ENCODE measurements at regions not wholly inside any gene's neighbourhood (a gene's known extent, or its start where the extent isn't known, plus 50 kb on each side); places are given as distances from the start of the nearest gene placed in this dataset.

DNA sequence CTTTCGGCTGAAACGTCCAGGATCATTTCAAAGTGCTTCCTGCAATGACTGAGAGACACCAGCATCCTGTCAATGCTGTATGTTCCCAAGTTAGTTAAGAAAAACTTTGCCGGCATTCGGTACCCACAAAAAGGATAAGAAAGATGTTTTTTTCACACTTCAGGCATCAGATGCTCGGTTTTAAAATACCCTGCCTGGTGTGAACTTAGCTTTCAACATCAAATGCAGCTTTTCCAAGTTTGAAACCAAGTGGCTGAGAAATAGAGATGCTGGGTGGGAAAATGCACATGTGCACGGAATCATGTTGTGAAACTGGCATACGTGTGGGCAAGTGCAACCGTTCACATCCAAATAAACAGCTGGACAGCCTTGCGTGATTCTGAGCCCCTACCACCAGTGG, 254.9 kb upstream of the IGF1R start:
- no peaks in the 10 kb centered on the region for H3K36me3 ChIP-seq (ENCODE audit: control insufficient read depth in 1 of 2, insufficient read depth in 2 of 2, low read length in 2 of 2)
- H3K4me3 ChIP-seq (ENCODE audit: low read depth in 1 of 2, low read length in 2 of 2) = no peak overlapping the region
- H3K9me3 ChIP-seq (ENCODE audit: control insufficient read depth in 1 of 2, low read length in 2 of 2) = no peaks in the 10 kb centered on the region
- no peaks in the 10 kb centered on the region for H3K27me3 ChIP-seq (ENCODE audit: low read depth, low read length)
- H3K27ac ChIP-seq (ENCODE audit: low read length) = no peak overlapping the region
- no peaks in the 10 kb centered on the region for H3K4me1 ChIP-seq (ENCODE audit: control insufficient read depth in 1 of 2, insufficient read depth in 2 of 2, low read length in 2 of 2)

DNA sequence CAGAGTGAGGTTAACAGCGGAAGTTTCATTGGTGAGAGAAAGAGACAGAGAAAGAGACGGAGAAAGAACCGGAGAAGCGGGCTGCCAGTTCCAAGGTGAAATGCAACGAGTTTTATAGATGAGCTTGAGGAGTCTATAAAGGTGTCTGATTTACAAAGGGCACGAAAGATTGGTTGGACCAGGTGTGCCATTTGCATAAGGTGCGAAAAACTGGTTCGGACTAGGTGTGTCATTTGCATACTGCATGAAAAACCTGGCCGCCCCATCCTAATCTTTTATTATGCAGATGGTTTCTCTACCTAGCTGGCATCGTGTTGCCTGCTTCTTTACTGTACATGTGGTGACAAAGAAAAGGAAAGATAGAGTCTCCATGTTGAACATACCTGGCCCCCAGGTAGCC, 253.8 kb upstream of the IGF1R start:
- H3K36me3 ChIP-seq (ENCODE audit: control insufficient read depth in 1 of 2, insufficient read depth in 2 of 2, low read length in 2 of 2) = no peaks in the 10 kb centered on the region
- no peaks in the 10 kb centered on the region for H3K9me3 ChIP-seq (ENCODE audit: control insufficient read depth in 1 of 2, low read length in 2 of 2)
- H3K4me3 ChIP-seq (ENCODE audit: low read depth in 1 of 2, low read length in 2 of 2) = no peak overlapping the region
- H3K27me3 ChIP-seq (ENCODE audit: low read depth, low read length) = no peaks in the 10 kb centered on the region
- no peaks in the 10 kb centered on the region for H3K4me1 ChIP-seq (ENCODE audit: control insufficient read depth in 1 of 2, insufficient read depth in 2 of 2, low read length in 2 of 2)
- no peak overlapping the region for H3K27ac ChIP-seq (ENCODE audit: low read length)

DNA sequence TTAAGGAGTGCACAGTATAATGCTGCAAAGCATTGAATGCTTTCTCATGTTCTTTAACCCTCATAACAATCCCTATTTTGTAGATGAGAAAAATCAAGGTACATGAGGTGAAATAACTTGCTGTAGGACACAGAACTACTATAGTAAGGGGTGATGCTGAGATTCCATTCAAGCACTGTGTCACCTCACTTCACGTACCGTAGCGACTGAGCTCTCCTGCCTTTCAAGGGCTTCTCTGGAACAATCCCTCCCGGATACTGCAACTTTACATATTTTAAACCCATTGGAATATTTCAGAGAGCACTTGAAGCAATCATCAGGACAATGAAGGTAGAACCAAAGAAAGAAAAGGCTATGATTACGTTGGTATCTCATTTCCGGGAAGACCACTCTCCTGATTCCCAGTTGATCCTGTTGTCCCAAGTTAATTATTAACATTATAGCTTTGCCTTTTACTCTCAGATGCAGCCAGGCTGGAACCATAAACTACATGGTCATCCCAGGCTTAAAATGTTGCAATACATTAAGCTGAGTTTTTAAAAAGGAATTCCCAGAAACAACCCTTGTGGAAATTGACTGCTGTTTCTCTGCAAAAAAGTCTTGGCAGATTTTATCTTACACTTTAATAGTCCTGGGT, 252.2 kb upstream of the IGF1R start:
- Histone ChIP-seq H3K36me3 (ENCODE audit: control insufficient read depth in 1 of 2, insufficient read depth in 2 of 2, low read length in 2 of 2) (no peaks in the 10 kb centered on the region), H3K27ac (ENCODE audit: low read length) (no peak overlapping the region), H3K4me3 (ENCODE audit: low read depth in 1 of 2, low read length in 2 of 2) (no peak overlapping the region), H3K27me3 (ENCODE audit: low read depth, low read length) (no peaks in the 10 kb centered on the region), H3K4me1 (ENCODE audit: control insufficient read depth in 1 of 2, insufficient read depth in 2 of 2, low read length in 2 of 2) (no peaks in the 10 kb centered on the region), H3K9me3 (ENCODE audit: control insufficient read depth in 1 of 2, low read length in 2 of 2) (no peaks in the 10 kb centered on the region)

DNA sequence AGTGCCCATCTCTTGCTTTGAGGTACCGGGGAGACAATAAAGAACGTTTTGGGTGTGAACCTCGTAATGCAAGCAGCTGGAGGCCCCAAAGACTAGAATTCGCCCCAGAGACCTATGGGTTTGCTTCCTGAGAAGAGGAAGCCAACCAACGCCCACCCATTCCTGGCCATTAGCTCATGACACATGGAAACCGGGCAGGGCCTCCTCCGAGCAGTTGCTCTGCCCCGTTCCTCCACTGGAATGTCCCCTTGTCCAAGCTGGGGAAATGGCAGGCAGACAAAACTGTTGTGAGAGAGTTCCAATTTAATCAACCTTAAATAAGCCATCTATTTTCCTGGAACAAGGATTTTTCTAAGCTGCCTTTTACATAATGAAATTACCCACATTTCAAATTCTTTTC, 250.9 kb upstream of the IGF1R start:
- Histone ChIP-seq H3K36me3 (ENCODE audit: control insufficient read depth in 1 of 2, insufficient read depth in 2 of 2, low read length in 2 of 2) (no peaks in the 10 kb centered on the region), H3K27ac (ENCODE audit: low read length) (no peak overlapping the region), H3K27me3 (ENCODE audit: low read depth, low read length) (no peaks in the 10 kb centered on the region), H3K9me3 (ENCODE audit: control insufficient read depth in 1 of 2, low read length in 2 of 2) (no peaks in the 10 kb centered on the region), H3K4me3 (ENCODE audit: low read depth in 1 of 2, low read length in 2 of 2) (no peak overlapping the region), H3K4me1 (ENCODE audit: control insufficient read depth in 1 of 2, insufficient read depth in 2 of 2, low read length in 2 of 2) (no peaks in the 10 kb centered on the region)

DNA sequence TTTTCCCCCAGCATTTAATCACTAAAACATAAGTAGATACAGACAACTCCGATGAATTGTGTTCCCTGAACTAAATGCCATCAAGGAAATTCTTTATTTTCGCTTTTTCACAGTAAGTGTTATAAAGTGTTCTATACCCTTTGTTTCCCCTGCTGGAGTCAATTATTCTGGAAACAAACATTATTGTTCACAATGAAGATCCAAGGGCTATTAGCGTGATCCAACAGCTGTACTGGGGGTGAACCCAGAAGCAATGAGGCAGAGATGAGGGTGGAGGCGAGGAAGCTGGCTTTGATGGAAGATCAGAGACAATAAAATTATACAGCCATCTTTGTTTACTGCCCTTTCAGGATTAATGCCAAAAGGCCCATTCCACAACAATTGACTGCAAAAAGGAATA, 250.3 kb upstream of the IGF1R start:
- H3K4me3 ChIP-seq (ENCODE audit: low read depth in 1 of 2, low read length in 2 of 2) = no peak overlapping the region
- no peaks in the 10 kb centered on the region for H3K4me1 ChIP-seq (ENCODE audit: control insufficient read depth in 1 of 2, insufficient read depth in 2 of 2, low read length in 2 of 2)
- no peaks in the 10 kb centered on the region for H3K36me3 ChIP-seq (ENCODE audit: control insufficient read depth in 1 of 2, insufficient read depth in 2 of 2, low read length in 2 of 2)
- no peaks in the 10 kb centered on the region for H3K9me3 ChIP-seq (ENCODE audit: control insufficient read depth in 1 of 2, low read length in 2 of 2)
- no peak overlapping the region for H3K27ac ChIP-seq (ENCODE audit: low read length)
- no peaks in the 10 kb centered on the region for H3K27me3 ChIP-seq (ENCODE audit: low read depth, low read length)

DNA sequence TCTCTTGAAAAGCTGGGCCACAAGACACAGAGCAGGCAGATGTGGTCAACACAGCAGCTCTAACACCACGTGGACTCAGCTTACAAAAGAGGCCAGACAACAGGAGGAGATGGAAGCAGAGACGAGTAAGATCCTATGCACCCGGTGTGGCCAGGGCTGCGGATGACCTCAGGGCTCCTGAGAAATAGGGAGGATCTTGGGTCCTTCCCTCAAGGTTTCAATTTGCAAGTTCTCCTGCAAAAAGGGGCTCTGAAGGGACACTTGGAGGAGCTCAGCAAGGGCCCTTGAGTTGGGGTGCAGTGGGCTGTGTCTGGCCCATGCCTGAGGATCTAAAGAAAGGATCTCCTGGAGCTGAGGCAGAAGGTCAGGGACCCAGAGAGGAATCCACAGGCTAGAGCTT, 249.5 kb upstream of the IGF1R start:
- Histone ChIP-seq H3K9me3 (ENCODE audit: control insufficient read depth in 1 of 2, low read length in 2 of 2) (no peaks in the 10 kb centered on the region), H3K27me3 (ENCODE audit: low read depth, low read length) (no peaks in the 10 kb centered on the region), H3K4me3 (ENCODE audit: low read depth in 1 of 2, low read length in 2 of 2) (no peak overlapping the region), H3K36me3 (ENCODE audit: control insufficient read depth in 1 of 2, insufficient read depth in 2 of 2, low read length in 2 of 2) (no peaks in the 10 kb centered on the region), H3K27ac (ENCODE audit: low read length) (no peak overlapping the region), H3K4me1 (ENCODE audit: control insufficient read depth in 1 of 2, insufficient read depth in 2 of 2, low read length in 2 of 2) (no peaks in the 10 kb centered on the region)

DNA sequence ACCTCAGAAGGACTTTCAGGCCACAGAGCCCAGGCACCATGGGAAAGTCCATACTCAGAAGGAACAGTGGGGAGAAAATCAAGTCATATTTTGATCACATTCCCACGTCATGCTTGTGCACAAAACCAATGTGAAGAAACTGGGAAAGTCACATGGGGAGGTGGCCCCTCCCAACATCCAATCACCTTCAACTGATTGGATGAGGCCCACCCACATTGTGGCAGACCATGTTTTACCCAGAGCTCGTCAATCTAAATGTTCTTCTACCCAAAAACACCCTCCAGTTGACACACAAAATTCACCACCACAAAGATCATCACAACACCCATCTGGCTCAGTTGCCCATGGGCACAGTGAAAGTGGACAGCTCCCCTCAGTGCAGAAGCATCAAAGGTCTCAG, 248.2 kb upstream of the IGF1R start:
- Histone ChIP-seq H3K27me3 (ENCODE audit: low read depth, low read length) (no peaks in the 10 kb centered on the region), H3K27ac (ENCODE audit: low read length) (no peak overlapping the region), H3K36me3 (ENCODE audit: control insufficient read depth in 1 of 2, insufficient read depth in 2 of 2, low read length in 2 of 2) (no peaks in the 10 kb centered on the region), H3K4me3 (ENCODE audit: low read depth in 1 of 2, low read length in 2 of 2) (no peak overlapping the region), H3K9me3 (ENCODE audit: control insufficient read depth in 1 of 2, low read length in 2 of 2) (no peaks in the 10 kb centered on the region), H3K4me1 (ENCODE audit: control insufficient read depth in 1 of 2, insufficient read depth in 2 of 2, low read length in 2 of 2) (no peaks in the 10 kb centered on the region)

DNA sequence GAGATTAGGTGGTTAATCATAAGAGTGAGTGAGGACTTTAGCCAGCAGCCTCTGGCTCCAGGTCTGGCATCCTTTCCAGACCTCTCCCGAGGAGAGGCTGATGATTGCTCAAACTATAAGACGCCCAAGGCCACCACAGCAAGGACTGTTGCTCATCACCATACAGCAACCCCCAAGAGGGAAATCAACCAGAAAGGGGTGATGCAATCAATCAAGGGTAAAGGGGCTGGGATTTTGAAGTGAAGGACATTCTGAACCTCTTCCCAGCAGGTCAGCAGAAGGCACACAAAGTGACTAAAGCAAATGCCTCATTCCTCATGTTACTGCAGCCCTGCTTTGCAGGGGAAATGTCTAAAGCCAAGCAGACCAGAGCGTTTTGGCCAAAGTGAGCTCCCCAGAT, 247.3 kb upstream of the IGF1R start:
- Histone ChIP-seq H3K9me3 (ENCODE audit: control insufficient read depth in 1 of 2, low read length in 2 of 2) (no peaks in the 10 kb centered on the region), H3K27me3 (ENCODE audit: low read depth, low read length) (no peaks in the 10 kb centered on the region), H3K4me3 (ENCODE audit: low read depth in 1 of 2, low read length in 2 of 2) (no peak overlapping the region), H3K27ac (ENCODE audit: low read length) (no peak overlapping the region), H3K4me1 (ENCODE audit: control insufficient read depth in 1 of 2, insufficient read depth in 2 of 2, low read length in 2 of 2) (peaks cover 0 to 4% of the 10 kb centered on the region in 2 donors), H3K36me3 (ENCODE audit: control insufficient read depth in 1 of 2, insufficient read depth in 2 of 2, low read length in 2 of 2) (no peaks in the 10 kb centered on the region)

DNA sequence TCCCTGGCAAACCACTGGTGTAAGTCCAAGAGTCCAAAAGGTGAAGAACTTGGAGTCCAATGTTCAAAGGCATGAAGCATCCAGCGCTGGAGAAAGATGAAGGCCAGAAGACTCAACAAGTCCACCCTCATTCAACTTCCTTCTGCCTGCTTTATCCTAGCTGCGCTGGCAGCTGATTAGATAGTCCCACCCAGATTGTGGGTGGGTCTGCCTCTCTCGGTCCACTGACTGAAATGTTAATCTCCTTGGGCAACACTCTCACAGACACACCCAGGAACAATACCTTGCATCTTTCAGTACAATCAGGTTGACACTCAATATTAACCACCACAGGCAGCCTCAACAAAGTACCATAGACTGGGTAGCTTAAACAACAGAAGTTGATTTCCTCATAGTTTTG, 245.9 kb upstream of the IGF1R start:
- peaks cover 0 to 4% of the 10 kb centered on the region in 2 donors for H3K4me1 ChIP-seq (ENCODE audit: control insufficient read depth in 1 of 2, insufficient read depth in 2 of 2, low read length in 2 of 2)
- no peaks in the 10 kb centered on the region for H3K27me3 ChIP-seq (ENCODE audit: low read depth, low read length)
- no peaks in the 10 kb centered on the region for H3K9me3 ChIP-seq (ENCODE audit: control insufficient read depth in 1 of 2, low read length in 2 of 2)
- no peak overlapping the region for H3K27ac ChIP-seq (ENCODE audit: low read length)
- no peaks in the 10 kb centered on the region for H3K36me3 ChIP-seq (ENCODE audit: control insufficient read depth in 1 of 2, insufficient read depth in 2 of 2, low read length in 2 of 2)
- H3K4me3 ChIP-seq (ENCODE audit: low read depth in 1 of 2, low read length in 2 of 2) = no peak overlapping the region

DNA sequence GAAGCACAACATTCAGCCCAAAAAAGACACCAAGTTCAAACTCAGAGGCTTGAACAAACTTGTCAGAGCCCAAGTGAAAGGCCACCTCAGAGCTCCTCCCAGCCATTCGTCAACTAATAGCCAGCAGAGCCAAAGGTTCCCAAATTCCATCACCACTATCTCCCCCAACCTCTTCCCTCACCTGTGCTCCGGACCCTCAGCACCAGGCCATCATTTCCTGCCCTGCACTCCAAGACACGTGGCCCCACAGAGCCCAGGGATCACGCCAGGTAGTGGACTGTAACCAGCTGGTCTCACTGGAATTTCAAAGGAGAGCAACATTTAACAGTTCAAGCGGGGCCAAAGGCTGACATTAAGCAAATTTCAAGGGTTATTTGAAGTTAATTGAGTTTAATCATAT, 245.2 kb upstream of the IGF1R start:
- Histone ChIP-seq H3K4me3 (ENCODE audit: low read depth in 1 of 2, low read length in 2 of 2) (no peak overlapping the region), H3K4me1 (ENCODE audit: control insufficient read depth in 1 of 2, insufficient read depth in 2 of 2, low read length in 2 of 2) (peaks cover 0 to 4% of the 10 kb centered on the region in 2 donors), H3K36me3 (ENCODE audit: control insufficient read depth in 1 of 2, insufficient read depth in 2 of 2, low read length in 2 of 2) (no peaks in the 10 kb centered on the region), H3K27ac (ENCODE audit: low read length) (no peak overlapping the region), H3K27me3 (ENCODE audit: low read depth, low read length) (no peaks in the 10 kb centered on the region), H3K9me3 (ENCODE audit: control insufficient read depth in 1 of 2, low read length in 2 of 2) (no peaks in the 10 kb centered on the region)

DNA sequence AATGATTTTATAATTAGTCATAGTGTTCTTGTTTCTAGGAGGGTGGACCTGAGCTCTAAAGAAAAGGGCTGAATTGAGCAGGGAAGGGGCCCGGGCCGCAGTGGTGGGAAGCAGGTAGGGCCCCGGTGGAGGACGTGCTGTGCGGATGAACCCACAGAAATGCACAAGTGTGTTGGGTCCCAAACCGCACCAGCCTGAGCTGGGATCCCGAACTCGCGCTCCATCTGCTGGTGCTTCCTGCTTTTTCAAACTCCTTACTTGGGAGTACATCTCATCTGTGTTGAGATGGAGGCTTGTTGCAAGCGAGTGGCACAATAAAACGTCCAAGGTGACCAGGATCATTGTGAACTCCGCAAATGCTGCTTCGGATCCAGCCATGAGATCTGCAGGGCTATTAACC, 244.8 kb upstream of the IGF1R start:
- Histone ChIP-seq H3K4me3 (ENCODE audit: low read depth in 1 of 2, low read length in 2 of 2) (no peak overlapping the region), H3K27me3 (ENCODE audit: low read depth, low read length) (no peaks in the 10 kb centered on the region), H3K36me3 (ENCODE audit: control insufficient read depth in 1 of 2, insufficient read depth in 2 of 2, low read length in 2 of 2) (no peaks in the 10 kb centered on the region), H3K9me3 (ENCODE audit: control insufficient read depth in 1 of 2, low read length in 2 of 2) (no peaks in the 10 kb centered on the region), H3K4me1 (ENCODE audit: control insufficient read depth in 1 of 2, insufficient read depth in 2 of 2, low read length in 2 of 2) (peaks cover 0 to 4% of the 10 kb centered on the region in 2 donors), H3K27ac (ENCODE audit: low read length) (no peak overlapping the region)

DNA sequence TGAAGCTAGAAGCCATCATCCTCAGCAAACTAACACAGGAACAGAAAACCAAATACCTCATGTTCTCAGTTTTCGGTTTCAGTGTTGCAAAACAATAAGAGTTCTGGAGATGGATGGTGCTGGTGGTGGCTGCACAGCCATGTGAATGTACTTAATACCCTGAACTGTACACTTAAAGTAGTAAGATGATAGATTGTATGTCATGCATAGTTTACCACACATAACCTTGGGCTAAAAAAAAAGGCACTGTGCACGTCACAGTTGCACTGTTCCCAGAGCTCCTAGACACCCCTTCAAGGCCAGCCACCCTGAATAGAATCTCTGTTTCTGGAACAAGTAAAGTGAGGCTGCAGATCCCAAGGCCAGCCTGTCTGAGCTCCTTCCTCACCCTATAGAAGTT, 243.3 kb upstream of the IGF1R start:
- no peak overlapping the region for H3K27ac ChIP-seq (ENCODE audit: low read length)
- no peak overlapping the region for H3K4me3 ChIP-seq (ENCODE audit: low read depth in 1 of 2, low read length in 2 of 2)
- no peaks in the 10 kb centered on the region for H3K27me3 ChIP-seq (ENCODE audit: low read depth, low read length)
- no peaks in the 10 kb centered on the region for H3K36me3 ChIP-seq (ENCODE audit: control insufficient read depth in 1 of 2, insufficient read depth in 2 of 2, low read length in 2 of 2)
- no peaks in the 10 kb centered on the region for H3K9me3 ChIP-seq (ENCODE audit: control insufficient read depth in 1 of 2, low read length in 2 of 2)
- peaks cover 0 to 4% of the 10 kb centered on the region in 2 donors for H3K4me1 ChIP-seq (ENCODE audit: control insufficient read depth in 1 of 2, insufficient read depth in 2 of 2, low read length in 2 of 2)
